GM20000 (cell line): ENCODE measurements at regions not wholly inside any gene's neighbourhood (a gene's known extent, or its start where the extent isn't known, plus 50 kb on each side); places are given as distances from the start of the nearest gene placed in this dataset.

Experiments used
- DNase-seq: peaks from one replicate; pipeline ENCODE4 v3.0.0; 2012; ENCODE audit warnings: low spot score
- TF ChIP-seq, protein P1 (sequence below): IDR thresholded peaks from 2 replicates; pipeline ENCODE4 v1.5.1; 2012; ENCODE audit warnings: mild to moderate bottlenecking, control low read depth; ENCODE audit errors: extremely low read depth, missing control alignments

DNA sequence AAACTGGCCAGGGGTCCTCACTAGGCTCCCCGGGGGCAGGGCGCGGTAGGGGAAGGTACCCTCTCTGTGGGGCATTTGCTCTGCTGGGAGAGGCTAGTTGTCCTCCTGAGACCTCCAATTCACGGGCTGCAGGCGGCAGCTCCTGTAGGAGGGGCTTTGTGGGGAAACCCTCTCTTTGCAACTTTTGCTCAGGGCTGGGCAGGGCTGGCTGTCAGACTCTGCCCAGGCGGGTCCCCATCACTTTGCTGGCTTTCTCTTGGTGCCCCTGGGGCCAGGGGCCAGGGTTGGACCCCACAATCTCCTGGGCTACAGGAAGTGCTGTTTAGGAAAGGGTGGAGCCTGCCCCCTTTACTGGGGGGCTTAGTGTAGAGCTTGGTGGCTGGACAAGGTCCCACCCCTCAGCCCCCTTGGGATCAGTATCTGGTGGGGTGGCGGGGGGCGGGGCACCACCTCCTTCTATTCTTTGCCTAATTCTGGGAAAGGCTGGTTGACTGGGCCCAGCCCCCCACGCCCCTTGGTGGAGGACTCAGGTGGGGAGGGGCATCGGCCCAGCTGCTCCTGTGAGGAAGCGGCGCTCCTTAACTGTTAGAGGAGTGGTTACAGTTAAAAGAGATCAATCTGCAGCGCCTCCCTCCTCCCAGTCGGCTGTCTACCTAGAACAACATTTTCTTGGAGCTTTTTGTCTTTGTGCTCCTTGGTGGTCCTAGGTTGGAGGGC is 918.7 kb downstream of the AACS start:
- no peak for DNase-seq
- TF ChIP-seq, protein P1, sequence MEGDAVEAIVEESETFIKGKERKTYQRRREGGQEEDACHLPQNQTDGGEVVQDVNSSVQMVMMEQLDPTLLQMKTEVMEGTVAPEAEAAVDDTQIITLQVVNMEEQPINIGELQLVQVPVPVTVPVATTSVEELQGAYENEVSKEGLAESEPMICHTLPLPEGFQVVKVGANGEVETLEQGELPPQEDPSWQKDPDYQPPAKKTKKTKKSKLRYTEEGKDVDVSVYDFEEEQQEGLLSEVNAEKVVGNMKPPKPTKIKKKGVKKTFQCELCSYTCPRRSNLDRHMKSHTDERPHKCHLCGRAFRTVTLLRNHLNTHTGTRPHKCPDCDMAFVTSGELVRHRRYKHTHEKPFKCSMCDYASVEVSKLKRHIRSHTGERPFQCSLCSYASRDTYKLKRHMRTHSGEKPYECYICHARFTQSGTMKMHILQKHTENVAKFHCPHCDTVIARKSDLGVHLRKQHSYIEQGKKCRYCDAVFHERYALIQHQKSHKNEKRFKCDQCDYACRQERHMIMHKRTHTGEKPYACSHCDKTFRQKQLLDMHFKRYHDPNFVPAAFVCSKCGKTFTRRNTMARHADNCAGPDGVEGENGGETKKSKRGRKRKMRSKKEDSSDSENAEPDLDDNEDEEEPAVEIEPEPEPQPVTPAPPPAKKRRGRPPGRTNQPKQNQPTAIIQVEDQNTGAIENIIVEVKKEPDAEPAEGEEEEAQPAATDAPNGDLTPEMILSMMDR = no peak

DNA sequence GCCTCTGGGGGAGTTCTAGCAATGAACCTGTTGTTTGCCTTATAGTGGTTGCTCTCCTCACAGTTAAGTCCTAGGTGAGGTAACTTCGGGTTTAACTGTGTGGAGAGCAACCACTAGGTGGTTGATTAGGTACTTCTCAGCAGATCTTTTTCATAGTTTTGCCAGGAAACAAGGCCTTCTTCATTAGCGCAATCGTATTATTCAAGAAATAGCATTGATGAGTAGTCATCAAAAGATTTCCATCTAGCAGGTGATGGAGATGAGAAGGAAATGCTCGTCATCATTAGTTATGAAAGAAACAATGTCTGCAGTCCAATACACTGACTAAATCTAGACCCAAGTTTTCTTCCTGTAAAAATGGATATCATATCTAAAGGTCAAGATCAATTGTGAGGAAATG is 923.3 kb downstream of the AACS start:
- TF ChIP-seq, protein P1 = no peak
- DNase-seq = no peak

DNA sequence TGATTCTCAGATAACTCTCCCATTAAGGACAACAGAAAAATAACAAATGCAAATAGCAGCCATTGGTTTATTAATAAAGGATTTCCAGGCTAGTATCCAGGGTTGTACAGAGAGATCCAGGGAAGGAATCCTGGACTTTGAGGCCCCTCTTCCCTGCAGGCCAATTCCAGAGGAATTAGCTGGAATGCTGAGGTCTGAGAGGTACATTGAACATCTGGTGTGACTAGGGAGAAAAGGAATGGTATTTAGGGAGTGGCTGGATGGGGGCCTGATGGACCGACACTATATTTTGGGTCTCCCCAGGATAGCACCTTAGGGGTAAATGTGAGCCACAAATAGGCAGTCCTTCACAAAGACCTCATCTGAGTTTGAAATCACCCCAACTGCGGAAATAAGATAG is 924.5 kb downstream of the AACS start:
- TF ChIP-seq, protein P1 = no peak
- DNase-seq = no peak

DNA sequence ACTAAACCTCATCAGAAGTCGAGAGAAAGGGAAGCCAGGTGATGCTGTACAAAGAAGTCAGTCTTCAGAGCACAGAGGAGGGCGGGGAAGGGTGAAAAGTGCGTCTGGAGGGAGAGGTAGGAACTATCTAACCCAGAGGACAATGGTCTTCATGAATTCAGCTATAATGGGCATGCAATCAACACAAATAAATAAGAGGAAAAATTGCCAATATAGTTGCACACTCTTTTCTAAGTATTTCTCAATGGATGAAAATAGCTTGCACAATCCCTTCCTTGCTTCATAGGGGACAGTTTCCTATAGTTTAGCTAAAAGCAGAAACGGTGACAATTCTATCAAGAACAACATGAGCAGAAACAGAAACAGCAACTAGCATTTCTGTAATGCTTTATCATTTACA is 931.2 kb downstream of the AACS start:
- DNase-seq = no peak
- TF ChIP-seq, protein P1 = no peak

DNA sequence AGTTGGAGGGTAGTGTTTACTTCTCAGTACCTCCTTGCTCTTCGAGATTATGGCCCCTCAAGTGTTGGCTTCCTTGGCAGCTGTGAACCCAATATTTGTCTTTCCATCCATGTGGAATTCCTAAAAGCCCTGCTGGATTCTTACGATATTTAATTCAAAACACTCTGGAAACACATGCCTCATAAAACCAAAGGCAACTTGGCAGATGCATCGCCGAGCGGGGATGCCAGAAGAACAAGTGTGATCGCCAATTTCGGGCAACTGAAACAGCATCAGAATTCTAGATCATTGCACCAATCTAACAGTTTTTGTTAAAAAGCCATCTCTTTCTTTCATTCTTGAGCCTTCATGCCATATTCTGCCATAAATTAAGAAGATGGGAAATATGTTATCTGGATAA is 934.4 kb downstream of the AACS start:
- no peak for DNase-seq
- TF ChIP-seq, protein P1 = no peak

DNA sequence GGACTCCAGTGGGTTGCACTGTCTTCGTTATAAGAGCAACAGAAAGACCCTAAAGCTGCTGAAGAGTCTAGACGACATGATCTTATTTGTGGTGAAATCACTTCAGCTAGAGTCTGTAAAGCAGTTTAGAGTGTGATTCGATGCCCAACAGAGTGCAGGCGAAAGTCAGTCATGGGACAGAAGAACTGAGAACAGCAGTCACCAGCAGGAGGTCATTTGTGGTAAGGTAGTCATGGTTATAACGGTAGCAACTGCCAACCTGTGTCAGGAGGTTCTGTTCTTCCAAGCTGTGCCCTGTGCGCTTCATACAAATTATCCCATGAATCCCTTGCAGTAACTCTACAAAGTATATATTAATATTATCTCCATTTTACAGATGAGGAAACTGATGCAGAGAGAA is 954.1 kb downstream of the AACS start:
- TF ChIP-seq, protein P1 = no peak
- DNase-seq = no peak

GRCh38 chr12:126021675-126022074 is 956.4 kb downstream of the AACS start:
- TF ChIP-seq, protein P1 = no peak
- DNase-seq = no peak
